Myocyte (in vitro differentiated cells): ENCODE measurements at regions not wholly inside any gene's neighbourhood (a gene's known extent, or its start where the extent isn't known, plus 50 kb on each side); places are given as distances from the start of the nearest gene placed in this dataset.
A peak's percentile ranks its signal among the peaks of the same experiment; 100 is the strongest.
"Not testable (repeated sequence)": the region's sequence is repeated elsewhere in the genome, so short reads cannot be mapped to it uniquely, and the experiment has no call there.

Source experiments
- DNase-seq: peaks from one replicate; pipeline ENCODE4 v3.0.0-alpha.2; 2012; ENCODE audit warnings: low read depth

GRCh38 chr3:90180543-90180942 is 1073.1 kb downstream of the EPHA3 start:
- DNase-seq, result no peak

GRCh38 chr3:90182291-90182976 is 1075.0 kb downstream of the EPHA3 start:
- DNase-seq, result peak; percentile 67

GRCh38 chr3:90184861-90185260 is 1077.4 kb downstream of the EPHA3 start:
- peak; percentile 55 for DNase-seq

- DNase-seq, result not testable (repeated sequence)
Measured at GRCh38 chr3:90197383-90197782, 1090.0 kb downstream of the EPHA3 start.

- DNase-seq, result not testable (repeated sequence)
Measured at GRCh38 chr3:90202931-90203330, 1095.5 kb downstream of the EPHA3 start.

- not testable (repeated sequence) for DNase-seq
Measured at GRCh38 chr3:90206482-90206881, 1099.1 kb downstream of the EPHA3 start.

- DNase-seq, result not testable (repeated sequence)
Measured at GRCh38 chr3:90207353-90208097, 1100.1 kb downstream of the EPHA3 start.

- DNase-seq, result no peak
Measured at GRCh38 chr3:90221900-90222299, 1114.5 kb downstream of the EPHA3 start.

GRCh38 chr3:90241481-90241880 is 1134.1 kb downstream of the EPHA3 start:
- peak; percentile 21 for DNase-seq

- DNase-seq, result no peak
Measured at GRCh38 chr3:90253131-90253530, 1145.7 kb downstream of the EPHA3 start.

GRCh38 chr3:90261481-90262433 is 1154.3 kb downstream of the EPHA3 start:
- peak; percentile 9 for DNase-seq
